ENCODE measurements at regions not wholly inside any gene's neighbourhood (a gene's known extent, or its start where the extent isn't known, plus 50 kb on each side); places are given as distances from the start of the nearest gene placed in this dataset.

DNA sequence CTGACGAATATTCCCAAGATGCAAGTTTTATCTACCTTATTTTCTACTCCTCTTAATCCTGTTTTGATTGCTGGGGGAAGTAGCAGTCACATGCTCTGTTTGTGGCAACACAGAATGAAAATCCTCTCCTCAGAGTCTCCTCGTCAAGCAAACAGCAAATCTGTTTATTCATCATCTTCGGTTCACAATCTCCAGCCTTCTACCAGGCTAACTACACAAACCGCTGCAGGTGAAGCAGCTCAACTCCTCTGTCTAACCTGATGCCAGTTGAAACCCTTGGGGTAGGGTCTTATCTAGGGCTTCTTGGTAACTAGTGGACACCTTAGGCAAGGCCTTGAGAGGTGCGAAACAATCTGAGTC is 91.0 kb downstream of the SIPA1L2 start:
- no peak for TF ChIP-seq REST (IDR thresholded peaks at IDR 0.05; ENCODE audit: low read depth)
- no peak for TF ChIP-seq FOXM1 (IDR thresholded peaks at IDR 0.05; ENCODE audit: borderline replicate concordance, low read depth)
- no peak for TF ChIP-seq EGR1 (IDR thresholded peaks at IDR 0.05)
- TF ChIP-seq CEBPB (IDR thresholded peaks at IDR 0.05) = no peak
- TF ChIP-seq CREB1 (IDR thresholded peaks at IDR 0.05; ENCODE audit: low read depth) = no peak
- no peak for TF ChIP-seq TCF12 (IDR thresholded peaks at IDR 0.05; ENCODE audit: low read depth)
- no peak for TF ChIP-seq ZBTB7A (IDR thresholded peaks at IDR 0.05; ENCODE audit: low read depth)
- TF ChIP-seq RAD21 (IDR thresholded peaks at IDR 0.05; ENCODE audit: low read depth) = no peak
- TF ChIP-seq NFIC (IDR thresholded peaks at IDR 0.05) = no peak
- TF ChIP-seq TEAD4 (IDR thresholded peaks at IDR 0.05) = no peak
- TF ChIP-seq EP300 (IDR thresholded peaks at IDR 0.05; ENCODE audit: borderline replicate concordance) = no peak
- no peak for TF ChIP-seq MAX (IDR thresholded peaks at IDR 0.05)
- TF ChIP-seq, protein P1, sequence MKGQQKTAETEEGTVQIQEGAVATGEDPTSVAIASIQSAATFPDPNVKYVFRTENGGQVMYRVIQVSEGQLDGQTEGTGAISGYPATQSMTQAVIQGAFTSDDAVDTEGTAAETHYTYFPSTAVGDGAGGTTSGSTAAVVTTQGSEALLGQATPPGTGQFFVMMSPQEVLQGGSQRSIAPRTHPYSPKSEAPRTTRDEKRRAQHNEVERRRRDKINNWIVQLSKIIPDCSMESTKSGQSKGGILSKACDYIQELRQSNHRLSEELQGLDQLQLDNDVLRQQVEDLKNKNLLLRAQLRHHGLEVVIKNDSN (IDR thresholded peaks at IDR 0.05) = no peak
- no peak for TF ChIP-seq TAF1 (IDR thresholded peaks at IDR 0.05; ENCODE audit: low read depth)
- TF ChIP-seq YY1 (IDR thresholded peaks at IDR 0.05; ENCODE audit: low read depth) = no peak

- TF ChIP-seq NFIC (IDR thresholded peaks at IDR 0.05) = peak; percentile 76
- peak; percentile 84 for TF ChIP-seq ZBTB7A (IDR thresholded peaks at IDR 0.05; ENCODE audit: low read depth)
- TF ChIP-seq FOXM1 (IDR thresholded peaks at IDR 0.05; ENCODE audit: borderline replicate concordance, low read depth) = peak; percentile 80; the same call in 1 of the 2 replicates
- peak; percentile 14; the same call in 1 of the 2 replicates for TF ChIP-seq RAD21 (IDR thresholded peaks at IDR 0.05; ENCODE audit: low read depth)
- peak; percentile 96 for TF ChIP-seq TEAD4 (IDR thresholded peaks at IDR 0.05)
- no peak for TF ChIP-seq CREB1 (IDR thresholded peaks at IDR 0.05; ENCODE audit: low read depth)
- TF ChIP-seq EGR1 (IDR thresholded peaks at IDR 0.05) = peak; percentile 69
- TF ChIP-seq TCF12 (IDR thresholded peaks at IDR 0.05; ENCODE audit: low read depth) = peak; percentile 94
- TF ChIP-seq MAX (IDR thresholded peaks at IDR 0.05) = peak; percentile 43; the same call in 1 of the 2 replicates
- TF ChIP-seq CEBPB (IDR thresholded peaks at IDR 0.05) = peak; percentile 76
- TF ChIP-seq EP300 (IDR thresholded peaks at IDR 0.05; ENCODE audit: borderline replicate concordance) = peak; percentile 94
- 0 out of 2 replicates have a peak, but pooled peaks have one; percentile 43 for TF ChIP-seq YY1 (IDR thresholded peaks at IDR 0.05; ENCODE audit: low read depth)
- no peak for TF ChIP-seq REST (IDR thresholded peaks at IDR 0.05; ENCODE audit: low read depth)
- no peak for TF ChIP-seq TAF1 (IDR thresholded peaks at IDR 0.05; ENCODE audit: low read depth)
Observed at GRCh38 chr1:232538224-232538942, 91.5 kb downstream of the SIPA1L2 start.

GRCh38 chr1:232534552-232535517 is 95.1 kb downstream of the SIPA1L2 start:
- no peak for TF ChIP-seq NFIC (IDR thresholded peaks at IDR 0.05)
- no peak for TF ChIP-seq TAF1 (IDR thresholded peaks at IDR 0.05; ENCODE audit: low read depth)
- no peak for TF ChIP-seq MAX (IDR thresholded peaks at IDR 0.05)
- TF ChIP-seq REST (IDR thresholded peaks at IDR 0.05; ENCODE audit: low read depth) = no peak

GRCh38 chr1:232533328-232533727 is 96.6 kb downstream of the SIPA1L2 start:
- TF ChIP-seq ZBTB7A (IDR thresholded peaks at IDR 0.05; ENCODE audit: low read depth) (no peak), RAD21 (IDR thresholded peaks at IDR 0.05; ENCODE audit: low read depth) (no peak), EP300 (IDR thresholded peaks at IDR 0.05; ENCODE audit: borderline replicate concordance) (no peak), YY1 (IDR thresholded peaks at IDR 0.05; ENCODE audit: low read depth) (no peak), EGR1 (IDR thresholded peaks at IDR 0.05) (no peak), TEAD4 (IDR thresholded peaks at IDR 0.05) (no peak), CEBPB (IDR thresholded peaks at IDR 0.05) (no peak), MAX (IDR thresholded peaks at IDR 0.05) (no peak), TCF12 (IDR thresholded peaks at IDR 0.05; ENCODE audit: low read depth) (no peak), NFIC (IDR thresholded peaks at IDR 0.05) (no peak), TAF1 (IDR thresholded peaks at IDR 0.05; ENCODE audit: low read depth) (no peak), FOXM1 (IDR thresholded peaks at IDR 0.05; ENCODE audit: borderline replicate concordance, low read depth) (no peak), CREB1 (IDR thresholded peaks at IDR 0.05; ENCODE audit: low read depth) (no peak), REST (IDR thresholded peaks at IDR 0.05; ENCODE audit: low read depth) (no peak)
- TF ChIP-seq, protein P1 (IDR thresholded peaks at IDR 0.05) = no peak
